Glomerular endothelial cell (primary cell): ENCODE measurements at regions not wholly inside any gene's neighbourhood (a gene's known extent, or its start where the extent isn't known, plus 50 kb on each side); places are given as distances from the start of the nearest gene placed in this dataset.
"Not testable (repeated sequence)": the region's sequence is repeated elsewhere in the genome, so short reads cannot be mapped to it uniquely, and the experiment has no call there.

Source experiments
- DNase-seq: peaks from one replicate; pipeline ENCODE4 v3.0.0-alpha.2; 2011; ENCODE audit warnings: low read depth, low spot score; ENCODE audit errors: extremely low read depth

GRCh38 chr10:10727812-10728211, 289.9 kb upstream of the CELF2 start:
- DNase-seq = no peak

GRCh38 chr10:10730471-10731043, 287.1 kb upstream of the CELF2 start:
- no peak for DNase-seq

DNA sequence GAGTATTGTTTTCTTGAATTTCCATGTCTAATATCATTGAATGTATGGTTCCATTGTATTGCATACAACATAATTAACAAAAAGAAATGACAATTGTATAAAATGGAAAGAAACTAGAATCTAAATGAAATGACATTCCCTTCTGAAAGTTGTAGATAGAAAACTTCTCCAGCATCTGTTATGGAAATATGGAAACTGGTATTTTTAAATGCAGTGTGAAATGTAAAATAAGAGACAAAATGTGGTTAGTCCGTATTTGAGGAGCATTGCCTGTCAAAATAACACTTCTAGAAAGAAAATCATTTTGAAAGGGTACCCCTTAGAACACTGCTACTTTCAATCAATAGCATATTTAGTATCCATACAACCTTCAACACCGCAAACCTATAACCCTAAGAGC, 286.3 kb upstream of the CELF2 start:
- DNase-seq = no peak

GRCh38 chr10:10734356-10735064, 283.2 kb upstream of the CELF2 start:
- no peak for DNase-seq

- no peak for DNase-seq
Observed at GRCh38 chr10:10745291-10745690, 272.4 kb upstream of the CELF2 start.

DNA sequence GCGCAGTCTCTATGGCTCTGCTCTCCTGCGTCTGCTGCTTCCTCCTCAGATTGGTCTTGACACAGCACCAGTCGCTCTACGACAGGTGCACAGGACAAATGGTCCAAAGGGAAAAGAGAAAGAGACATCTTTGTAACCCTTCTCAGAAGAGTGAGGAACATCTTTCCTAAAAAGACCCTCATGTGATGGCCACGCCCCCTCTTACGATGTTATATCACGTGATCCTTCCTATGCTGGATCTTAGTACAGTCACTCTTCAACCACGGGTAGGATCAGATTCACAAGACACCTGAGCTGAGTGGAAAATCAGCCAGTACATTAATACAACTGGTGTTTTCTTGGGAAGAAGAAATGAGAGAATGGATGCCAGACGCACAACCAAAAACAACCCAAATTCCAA, 262.2 kb upstream of the CELF2 start:
- DNase-seq = no peak

GRCh38 chr10:10758306-10758705, 259.4 kb upstream of the CELF2 start:
- no peak for DNase-seq

GRCh38 chr10:10759806-10760205, 257.9 kb upstream of the CELF2 start:
- DNase-seq = not testable (repeated sequence)

GRCh38 chr10:10765017-10765416, 252.7 kb upstream of the CELF2 start:
- no peak for DNase-seq

DNA sequence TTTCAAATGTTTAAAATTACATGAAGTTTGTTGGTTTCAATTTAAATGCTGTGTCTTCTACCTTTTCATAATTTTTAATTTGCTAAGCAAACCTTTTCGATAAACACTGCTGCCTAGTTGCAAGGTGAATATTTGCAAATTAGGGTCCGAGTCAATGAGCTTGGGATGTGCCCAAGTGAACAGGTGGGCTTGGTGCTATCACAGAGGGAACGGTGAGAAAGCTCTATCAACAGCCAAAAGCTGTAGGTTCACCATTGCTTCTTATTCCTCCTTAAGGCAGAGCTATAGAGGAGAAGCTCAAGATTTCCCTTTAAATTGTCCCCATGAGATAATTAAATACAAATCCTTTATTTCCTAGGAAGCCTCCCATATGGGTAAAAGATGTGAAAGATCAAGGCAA, 245.3 kb upstream of the CELF2 start:
- no peak for DNase-seq

GRCh38 chr10:10772874-10773508, 244.7 kb upstream of the CELF2 start:
- DNase-seq = no peak

GRCh38 chr10:10774416-10774815, 243.3 kb upstream of the CELF2 start:
- DNase-seq = no peak

- no peak for DNase-seq
Observed at GRCh38 chr10:10776363-10776762, 241.3 kb upstream of the CELF2 start.

DNA sequence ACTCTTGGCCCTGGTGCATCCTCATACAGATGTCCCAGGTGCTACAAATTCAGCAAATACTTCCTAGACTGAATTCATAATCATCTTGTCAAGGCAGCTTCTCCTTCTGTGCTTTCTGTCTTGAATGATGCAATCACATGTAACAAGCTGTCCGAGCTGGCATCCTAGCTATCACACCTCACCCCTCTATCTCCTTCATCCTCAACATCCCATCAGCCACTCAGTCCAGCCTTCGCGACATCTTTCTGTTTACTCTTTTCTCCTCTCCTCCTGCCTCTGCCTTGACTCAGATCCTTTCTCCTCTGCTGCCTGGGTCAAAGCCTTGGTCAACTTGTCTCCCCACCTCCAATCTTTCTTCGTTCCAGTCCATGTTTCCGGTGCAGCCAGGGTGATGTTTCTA, 240.4 kb upstream of the CELF2 start:
- DNase-seq = no peak

DNA sequence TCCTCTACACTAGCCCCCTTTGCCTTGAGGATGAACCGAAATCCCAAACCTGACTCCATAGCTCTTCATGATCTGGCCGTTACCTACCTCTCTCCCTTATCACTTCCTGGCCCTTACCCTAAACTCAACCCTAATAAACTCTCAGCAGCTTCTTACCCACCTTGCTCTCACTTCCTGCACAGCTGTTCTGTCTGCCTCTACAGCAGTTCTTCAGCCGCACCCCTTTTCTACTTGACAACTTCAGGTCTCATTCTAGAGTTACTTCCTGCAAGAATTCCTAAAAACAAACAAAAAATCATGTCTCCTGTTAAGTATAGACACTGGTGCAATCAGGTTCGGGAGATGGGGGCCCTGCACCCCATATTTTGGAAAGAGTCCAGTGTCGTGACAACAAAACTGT, 239.9 kb upstream of the CELF2 start:
- DNase-seq = no peak

DNA sequence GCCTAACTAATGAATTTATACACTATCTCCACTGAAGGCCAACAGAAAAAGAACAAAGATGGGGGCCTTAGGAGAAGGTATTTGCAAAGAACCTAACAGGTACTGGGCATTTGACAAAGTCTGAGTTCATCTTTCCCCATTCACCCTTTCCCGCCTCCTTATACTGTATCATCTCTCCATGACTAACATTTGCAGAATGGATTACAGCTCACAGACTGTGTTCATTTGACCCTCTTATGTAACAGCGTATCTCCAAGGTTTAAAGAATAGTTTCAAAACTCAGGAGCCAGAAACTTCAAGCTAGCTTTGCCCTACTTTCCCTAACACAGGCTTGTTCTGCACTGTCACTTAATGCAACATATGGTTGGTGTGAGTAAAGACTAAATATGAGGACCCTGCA, 238.7 kb upstream of the CELF2 start:
- DNase-seq = no peak

DNA sequence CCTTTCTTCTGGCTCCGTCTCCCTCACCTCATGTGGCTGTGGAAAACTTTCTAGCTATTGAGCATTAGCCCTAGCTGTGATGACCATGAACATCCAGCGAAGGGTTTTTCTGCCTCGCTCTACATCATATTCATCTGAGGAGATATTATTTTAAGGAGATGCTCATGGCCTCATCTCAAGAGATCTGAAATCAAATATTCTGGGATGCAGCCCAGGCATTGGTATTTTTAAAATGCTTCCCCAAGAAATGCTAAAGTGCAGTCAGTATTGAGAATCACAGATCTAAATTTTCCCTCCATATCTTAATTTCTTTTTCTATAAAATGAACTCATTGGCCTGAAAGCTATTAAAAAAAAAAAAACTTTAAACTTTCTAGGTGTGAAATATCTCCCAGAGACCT, 238.2 kb upstream of the CELF2 start:
- no peak for DNase-seq

DNA sequence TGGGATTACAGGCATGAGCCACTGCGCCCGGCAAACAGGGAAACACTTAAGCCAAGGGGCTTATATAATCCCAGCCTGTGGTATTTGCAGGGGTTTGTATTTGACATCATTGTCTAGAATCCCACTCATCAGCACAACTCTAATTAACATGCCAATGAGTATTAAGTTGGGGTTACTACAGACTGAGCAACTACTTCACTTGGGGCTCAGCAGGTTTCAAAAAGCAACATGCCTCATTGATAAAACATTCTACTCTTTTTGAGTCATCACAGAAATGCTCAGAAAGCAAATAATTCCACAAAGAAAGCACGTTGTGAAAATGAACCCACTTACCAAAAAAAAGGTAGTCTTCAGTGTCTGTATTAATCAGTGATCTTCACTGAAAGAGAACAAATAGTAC, 236.9 kb upstream of the CELF2 start:
- no peak for DNase-seq

DNA sequence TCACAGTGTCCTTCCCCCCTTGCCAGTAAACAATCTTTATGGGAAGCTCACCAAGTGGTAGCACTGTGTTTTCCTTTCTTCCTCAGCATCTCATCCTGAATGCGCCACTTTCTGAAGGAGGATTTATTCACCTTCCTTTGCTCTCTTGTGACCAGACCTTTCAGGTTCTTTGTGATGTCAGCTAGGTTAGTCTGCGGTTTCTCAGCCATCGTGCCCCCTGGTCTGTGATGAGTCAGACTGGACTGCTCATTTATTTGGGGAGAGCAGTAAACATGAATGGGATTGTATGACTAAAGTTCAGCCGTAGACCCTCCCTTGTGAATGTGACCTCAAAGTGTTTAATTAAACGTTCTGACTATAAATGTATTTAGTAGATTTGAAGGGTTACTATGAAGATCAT, 235.1 kb upstream of the CELF2 start:
- DNase-seq = no peak

DNA sequence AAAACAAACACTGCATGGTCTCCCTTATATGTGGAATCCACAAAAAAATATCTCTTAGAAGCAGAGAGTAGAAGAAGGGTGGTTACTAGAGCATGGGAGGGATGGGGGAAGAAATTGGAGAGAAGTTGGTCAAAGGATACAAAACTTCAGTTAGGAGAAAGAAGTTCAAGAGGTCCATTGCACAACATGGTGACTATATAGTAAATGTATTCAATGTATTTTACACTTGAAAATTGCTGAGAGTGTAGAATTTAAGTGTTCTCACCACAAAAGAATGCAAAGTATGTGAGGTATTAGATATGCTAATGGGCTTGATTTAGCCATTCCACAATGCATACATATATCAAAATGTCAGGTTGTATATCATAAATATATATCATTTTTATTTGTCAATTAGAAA, 232.0 kb upstream of the CELF2 start:
- no peak for DNase-seq

- DNase-seq = no peak
Observed at GRCh38 chr10:10786109-10787090, 231.3 kb upstream of the CELF2 start.
